IPS DF 6.9 (cell line): ENCODE measurements at regions not wholly inside any gene's neighbourhood (a gene's known extent, or its start where the extent isn't known, plus 50 kb on each side); places are given as distances from the start of the nearest gene placed in this dataset.

Experiments used
- DNase-seq: peaks from one replicate; pipeline ENCODE4 v3.0.0-alpha.2; 2013; ENCODE audit warnings: low read depth, low spot score
- H3K27ac ChIP-seq: one replicate; pipeline ENCODE4 v1.5.1; 2013; ENCODE audit warnings: low read length, control low read depth
- H3K27me3 ChIP-seq: 2 replicates; pipeline ENCODE4 v1.6.1; 2013; ENCODE audit warnings: mild to moderate bottlenecking, low read length; ENCODE audit not compliant: control insufficient read depth, insufficient read depth
- H3K36me3 ChIP-seq: 2 replicates; pipeline ENCODE4 v1.6.1; 2013; ENCODE audit warnings: low read length; ENCODE audit not compliant: control insufficient read depth, insufficient read depth
- H3K4me1 ChIP-seq: 2 replicates; pipeline ENCODE4 v1.6.1; 2013; ENCODE audit warnings: low read length; ENCODE audit not compliant: control insufficient read depth, insufficient read depth
- H3K4me3 ChIP-seq: 2 replicates; pipeline ENCODE4 v1.5.1; 2013; ENCODE audit warnings: mild to moderate bottlenecking, low read length
- H3K9me3 ChIP-seq: 2 replicates; pipeline ENCODE4 v1.6.1; 2013; ENCODE audit warnings: low read length, inconsistent platforms; ENCODE audit not compliant: control insufficient read depth, insufficient read depth
- WGBS: extraction: QIAGEN DNeasy Blood & Tissue Kit; methylation state at CpG from one replicate; pipeline ENCODE4 v1.1.7; 2013; ENCODE audit warnings: mixed read lengths, missing lambda C conversion rate; ENCODE audit not compliant: insufficient read length, insufficient coverage; 5-methylcytosine and 5-hydroxymethylcytosine counted together

DNA sequence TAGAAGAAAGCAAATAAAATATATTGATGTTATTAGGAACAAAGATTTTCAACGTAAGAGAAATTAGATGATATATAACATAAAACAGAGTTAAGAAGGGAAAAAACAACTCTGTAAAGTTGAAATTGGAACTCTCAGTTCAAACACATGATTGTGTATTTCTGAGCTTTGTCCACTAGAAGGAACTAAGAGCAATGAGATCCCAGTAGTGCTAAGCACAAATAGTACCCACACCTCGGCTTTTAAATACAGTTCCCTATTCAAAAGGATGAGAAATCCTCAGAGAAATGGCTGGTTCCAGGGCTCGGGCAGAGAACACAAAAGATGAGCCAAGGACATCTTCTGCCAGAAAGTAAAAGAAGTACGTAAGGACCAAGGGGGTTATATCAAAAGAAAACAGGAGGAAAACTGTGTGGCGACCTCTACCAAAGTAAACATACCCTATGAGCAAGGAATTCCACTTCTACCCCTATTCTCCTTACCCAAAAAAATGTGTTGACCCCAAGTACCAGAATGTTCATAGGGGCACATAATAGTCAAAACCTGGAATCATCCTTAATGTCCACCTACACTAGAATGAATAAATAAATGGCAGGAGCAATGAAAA lies 96.6 kb downstream of the SPTSSA start:
- no peaks in the 10 kb centered on the region for H3K36me3 ChIP-seq
- H3K9me3 ChIP-seq, result no peaks in the 10 kb centered on the region
- H3K27ac ChIP-seq, result no peak overlapping the region
- no peak for DNase-seq
- no peaks in the 10 kb centered on the region for H3K4me1 ChIP-seq
- no peaks in the 10 kb centered on the region for H3K27me3 ChIP-seq
- no CpG with 5 or more reads among the region's 5 CpGs for WGBS
- no peak overlapping the region for H3K4me3 ChIP-seq

DNA sequence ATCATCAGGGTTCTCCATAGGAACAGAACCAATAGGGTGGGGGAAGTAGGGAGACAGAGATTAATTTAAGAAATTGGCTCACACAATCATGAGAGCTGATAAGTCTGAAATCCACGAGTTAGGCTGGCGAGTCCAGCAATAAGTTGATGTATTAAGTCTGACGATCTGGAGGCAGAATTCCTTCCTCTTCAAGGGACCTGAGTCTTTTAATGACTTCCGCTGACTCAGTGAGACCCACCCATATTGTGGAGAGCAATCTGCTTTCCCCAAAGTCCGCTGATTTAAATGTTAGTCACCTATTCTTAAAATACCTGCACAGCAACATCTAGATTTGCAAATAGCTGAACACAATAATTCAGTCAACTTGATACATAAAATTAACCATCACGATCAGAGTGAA lies 97.8 kb downstream of the SPTSSA start:
- DNase-seq, result no peak
- Histone ChIP-seq H3K36me3 (no peaks in the 10 kb centered on the region), H3K9me3 (no peaks in the 10 kb centered on the region), H3K4me1 (no peaks in the 10 kb centered on the region), H3K27ac (no peak overlapping the region), H3K27me3 (no peaks in the 10 kb centered on the region), H3K4me3 (no peak overlapping the region)
- no CpG with 5 or more reads among the region's 6 CpGs for WGBS

GRCh38 chr14:34363733-34364134 lies 98.3 kb downstream of the SPTSSA start:
- H3K27me3 ChIP-seq, result no peaks in the 10 kb centered on the region
- H3K36me3 ChIP-seq, result no peaks in the 10 kb centered on the region
- no peaks in the 10 kb centered on the region for H3K4me1 ChIP-seq
- no peak overlapping the region for H3K4me3 ChIP-seq
- WGBS, result no CpG with 5 or more reads among the region's 6 CpGs
- DNase-seq, result no peak
- H3K27ac ChIP-seq, result no peak overlapping the region
- H3K9me3 ChIP-seq, result no peaks in the 10 kb centered on the region

GRCh38 chr14:34362641-34363251 lies 99.3 kb downstream of the SPTSSA start:
- Histone ChIP-seq H3K27ac (no peak overlapping the region), H3K9me3 (no peaks in the 10 kb centered on the region), H3K4me1 (no peaks in the 10 kb centered on the region), H3K27me3 (no peaks in the 10 kb centered on the region), H3K4me3 (no peak overlapping the region), H3K36me3 (no peaks in the 10 kb centered on the region)
- no peak for DNase-seq
- no CpG with 5 or more reads among the region's 3 CpGs for WGBS

- DNase-seq, result no peak
- no peaks in the 10 kb centered on the region for H3K9me3 ChIP-seq
- no peaks in the 10 kb centered on the region for H3K4me1 ChIP-seq
- WGBS, result no CpG with 5 or more reads among the region's 2 CpGs
- no peak overlapping the region for H3K27ac ChIP-seq
- H3K27me3 ChIP-seq, result no peaks in the 10 kb centered on the region
- H3K36me3 ChIP-seq, result no peaks in the 10 kb centered on the region
- no peak overlapping the region for H3K4me3 ChIP-seq
Observed at GRCh38 chr14:34361504-34362011, 100.5 kb downstream of the SPTSSA start.

DNA sequence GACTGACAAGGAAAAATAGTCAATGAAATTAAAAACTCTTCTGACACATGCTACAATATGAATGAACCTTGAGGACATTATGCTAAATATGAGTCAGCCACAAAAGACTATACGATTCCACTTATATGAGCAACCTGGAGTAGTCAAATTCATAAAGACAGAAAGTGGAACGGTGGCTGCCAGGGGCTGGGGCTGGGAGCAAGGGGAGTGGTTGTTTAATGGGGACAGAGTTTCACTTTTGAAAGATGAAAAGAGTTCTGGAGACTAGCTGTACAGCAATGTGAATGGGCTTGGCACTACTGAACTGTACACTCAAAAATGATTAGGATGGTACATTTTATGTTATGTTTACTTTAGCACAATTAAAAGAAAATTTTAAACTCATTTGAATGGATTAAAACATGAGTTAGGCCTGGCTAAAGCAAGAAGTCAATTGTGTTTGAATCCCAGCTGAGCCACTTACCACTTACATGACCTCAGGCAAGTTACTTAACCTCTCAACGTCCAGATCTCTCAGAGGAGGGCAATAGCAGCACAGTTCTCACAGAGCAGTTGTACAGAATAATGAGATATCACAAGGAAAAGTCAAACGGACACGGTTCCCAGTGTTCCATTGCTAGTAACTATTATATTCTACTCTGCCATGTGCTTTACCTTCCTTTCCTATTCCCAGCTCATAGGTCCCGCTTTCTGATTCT lies 102.5 kb downstream of the SPTSSA start:
- H3K36me3 ChIP-seq, result no peaks in the 10 kb centered on the region
- no peak overlapping the region for H3K27ac ChIP-seq
- no peak for DNase-seq
- no CpG with 5 or more reads among the region's 6 CpGs for WGBS
- no peaks in the 10 kb centered on the region for H3K4me1 ChIP-seq
- H3K4me3 ChIP-seq, result no peak overlapping the region
- no peaks in the 10 kb centered on the region for H3K9me3 ChIP-seq
- H3K27me3 ChIP-seq, result no peaks in the 10 kb centered on the region

- WGBS, result no CpG with 5 or more reads among the region's 4 CpGs
- no peak overlapping the region for H3K4me3 ChIP-seq
- no peaks in the 10 kb centered on the region for H3K4me1 ChIP-seq
- no peak overlapping the region for H3K27ac ChIP-seq
- H3K9me3 ChIP-seq, result no peaks in the 10 kb centered on the region
- no peak for DNase-seq
- H3K36me3 ChIP-seq, result no peaks in the 10 kb centered on the region
- no peaks in the 10 kb centered on the region for H3K27me3 ChIP-seq
Observed at GRCh38 chr14:34356264-34356654, 105.8 kb downstream of the SPTSSA start.

GRCh38 chr14:34355584-34356263 lies 106.3 kb downstream of the SPTSSA start:
- WGBS, result no CpG with 5 or more reads among the region's 2 CpGs
- H3K27me3 ChIP-seq, result no peaks in the 10 kb centered on the region
- no peak overlapping the region for H3K4me3 ChIP-seq
- no peak overlapping the region for H3K27ac ChIP-seq
- H3K36me3 ChIP-seq, result no peaks in the 10 kb centered on the region
- H3K4me1 ChIP-seq, result no peaks in the 10 kb centered on the region
- H3K9me3 ChIP-seq, result no peaks in the 10 kb centered on the region
- DNase-seq, result no peak

DNA sequence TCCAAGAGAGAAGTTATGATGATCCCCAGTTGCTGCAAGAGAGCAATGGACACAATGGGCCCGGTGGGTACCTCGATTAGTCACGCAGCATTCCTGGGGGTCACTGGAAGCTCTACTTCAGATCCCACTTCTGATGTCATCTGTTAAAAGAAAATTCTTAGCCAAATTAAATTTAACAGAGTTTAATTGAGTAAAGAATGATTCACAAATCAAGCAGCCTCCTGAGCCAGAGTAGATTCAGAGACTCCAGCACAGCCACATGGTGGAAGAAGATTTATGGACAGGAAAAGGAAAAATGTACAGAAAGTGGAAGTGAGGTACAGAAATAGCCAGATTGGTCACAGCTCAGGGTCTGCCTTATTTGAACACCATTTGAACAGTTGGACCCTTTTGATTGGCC lies 107.5 kb downstream of the SPTSSA start:
- H3K36me3 ChIP-seq, result no peaks in the 10 kb centered on the region
- WGBS, result no CpG with 5 or more reads among the region's 3 CpGs
- no peak overlapping the region for H3K27ac ChIP-seq
- no peaks in the 10 kb centered on the region for H3K9me3 ChIP-seq
- no peaks in the 10 kb centered on the region for H3K4me1 ChIP-seq
- DNase-seq, result no peak
- no peaks in the 10 kb centered on the region for H3K27me3 ChIP-seq
- H3K4me3 ChIP-seq, result no peak overlapping the region

DNA sequence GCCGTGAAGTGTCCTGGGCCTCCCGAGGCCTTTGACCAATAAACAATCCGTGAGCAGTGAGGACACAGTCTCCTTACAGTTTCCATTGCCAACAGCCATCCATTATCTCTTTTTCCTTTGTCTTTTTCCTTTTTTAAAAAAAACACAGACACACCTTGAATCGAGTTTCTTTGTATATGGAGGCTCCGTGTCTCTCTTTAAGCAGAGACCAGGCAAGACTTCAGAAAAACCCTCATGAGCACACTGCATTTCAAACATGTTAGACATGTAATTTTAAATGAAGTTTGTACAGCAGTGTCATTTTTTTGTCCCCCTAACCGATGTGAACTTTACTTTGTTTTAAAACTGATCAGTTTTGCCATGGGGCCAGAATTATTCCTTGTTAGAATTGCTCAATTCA lies 111.1 kb downstream of the SPTSSA start:
- Histone ChIP-seq H3K9me3 (no peaks in the 10 kb centered on the region; the same call in 1 of the 2 replicates), H3K4me3 (no peak overlapping the region), H3K36me3 (no peaks in the 10 kb centered on the region; the same call in 1 of the 2 replicates), H3K27ac (no peak overlapping the region), H3K4me1 (no peaks in the 10 kb centered on the region), H3K27me3 (no peaks in the 10 kb centered on the region)
- no peak for DNase-seq
- WGBS, result no CpG with 5 or more reads among the region's 6 CpGs
